Smooth muscle cell (in vitro differentiated cells): ENCODE measurements at regions not wholly inside any gene's neighbourhood (a gene's known extent, or its start where the extent isn't known, plus 50 kb on each side); places are given as distances from the start of the nearest gene placed in this dataset. TPM values are rescaled to one million over a fixed set of nuclear protein-coding genes. Genes with fewer than 3 reads are reported as not detected.

Experiments
- DNase-seq: peaks from one replicate; lab custom pipeline; 2025; ENCODE audit not compliant: unreplicated experiment; lab: John Stamatoyannopoulos, UW
- H2AFZ ChIP-seq: fragments of 200-600 bp; sonication (generic); 2 replicates; pipeline ENCODE4 v1.6.0; 2016; ENCODE audit warnings: antibody characterized with exemption, low read depth, mild to moderate bottlenecking
- H3F3A ChIP-seq: fragments of 200-600 bp; sonication (generic); 2 replicates; pipeline ENCODE4 v1.6.0; 2017; ENCODE audit warnings: antibody characterized with exemption, low read depth
- H3K27ac ChIP-seq: fragments of 200-600 bp; sonication (generic); 2 replicates; pipeline ENCODE4 v1.5.1; 2016; ENCODE audit warnings: low read depth, mild to moderate bottlenecking
- H3K27me3 ChIP-seq: fragments of 200-600 bp; sonication (generic); 2 replicates; pipeline ENCODE4 v1.6.1; 2016; ENCODE audit warnings: low read depth, mild to moderate bottlenecking
- H3K36me3 ChIP-seq: fragments of 200-600 bp; sonication (generic); 2 replicates; pipeline ENCODE4 v1.5.1; 2016; ENCODE audit warnings: low read depth
- H3K4me1 ChIP-seq: fragments of 200-600 bp; sonication (generic); 2 replicates; pipeline ENCODE4 v1.5.1; 2016; ENCODE audit warnings: low read depth
- H3K4me2 ChIP-seq: fragments of 200-600 bp; sonication (generic); 2 replicates; pipeline ENCODE4 v1.6.0; 2016; ENCODE audit warnings: mild to moderate bottlenecking
- H3K4me3 ChIP-seq: fragments of 200-600 bp; sonication (generic); 2 replicates; pipeline ENCODE4 v1.5.1; 2016; ENCODE audit warnings: mild to moderate bottlenecking
- H3K79me2 ChIP-seq: fragments of 200-600 bp; sonication (generic); 2 replicates; pipeline ENCODE4 v1.6.0; 2016; ENCODE audit warnings: low read depth, mild to moderate bottlenecking
- H3K9ac ChIP-seq: fragments of 200-600 bp; sonication (generic); 2 replicates; pipeline ENCODE4 v1.6.0; 2016; ENCODE audit warnings: low read depth
- H3K9me3 ChIP-seq: fragments of 200-600 bp; sonication (generic); replicated peaks from 2 replicates; pipeline ENCODE4 v1.5.1; 2016; ENCODE audit warnings: low read depth
- H4K20me1 ChIP-seq: fragments of 200-600 bp; sonication (generic); 2 replicates; pipeline ENCODE4 v1.6.0; 2016; ENCODE audit warnings: low read depth
- CTCF ChIP-seq: fragments of 200-600 bp; sonication (generic); IDR thresholded peaks from 2 replicates; pipeline ENCODE4 v1.5.1; 2017; ENCODE audit warnings: borderline replicate concordance, mild to moderate bottlenecking, antibody characterized with exemption; ENCODE audit not compliant: insufficient read depth, poor library complexity, severe bottlenecking
- WGBS: methylation state at CpG from one replicate; pipeline ENCODE4 v1.1.7; 2016; ENCODE audit warnings: low lambda C conversion rate; 5-methylcytosine and 5-hydroxymethylcytosine counted together
- microRNA-seq: library from miRNA; unstranded; fragments of <30 nt; microRNA quantifications from one replicate; pipeline ENCODE4, GENCODE V29; 2016; ENCODE audit warnings: borderline number of aligned reads
- small RNA-seq: library from RNA; depleted of rRNA; stranded (forward); fragments of <200 nt; gene quantifications from one replicate; pipeline ENCODE3, GENCODE V24; 2014

DNA sequence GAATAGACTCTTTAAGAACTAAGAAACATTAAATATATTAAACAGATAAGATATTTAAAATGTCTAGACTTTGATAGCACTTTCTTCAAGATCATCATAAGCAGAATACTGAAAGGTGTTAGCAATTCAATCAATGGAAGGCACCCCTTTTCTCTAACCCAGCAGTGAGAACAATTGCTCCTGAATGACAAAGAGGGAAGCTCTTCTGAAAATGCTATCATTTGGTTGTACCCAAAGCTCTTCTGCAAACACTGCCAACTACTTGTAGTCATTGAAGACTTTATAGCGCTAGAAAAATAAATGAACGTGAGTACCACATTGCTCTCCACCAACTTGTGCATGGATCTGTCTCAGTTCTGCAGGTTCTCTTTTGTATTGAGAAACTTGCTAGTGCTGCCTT, 62.2 kb upstream of the LMO3 start:
- no peak for DNase-seq
- Histone ChIP-seq H3K79me2 (no peaks in the 10 kb centered on the region), H2AFZ (no peak overlapping the region), H3F3A (no peaks in the 10 kb centered on the region), H3K36me3 (no peaks in the 10 kb centered on the region), H3K27me3 (peaks cover 11% of the 10 kb centered on the region), H3K4me3 (no peak overlapping the region), H4K20me1 (no peaks in the 10 kb centered on the region), H3K4me1 (no peaks in the 10 kb centered on the region), H3K27ac (no peak overlapping the region), H3K9me3 (no peaks in the 10 kb centered on the region), H3K9ac (no peak overlapping the region), H3K4me2 (no peak overlapping the region)
- 63% methylated on average over 2 of the region's 2 CpGs for WGBS
- TF ChIP-seq CTCF, result no peak

GRCh38 chr12:16658699-16659098, 52.7 kb upstream of the LMO3 start:
- Histone ChIP-seq H3K36me3 (no peaks in the 10 kb centered on the region), H3K4me2 (no peak overlapping the region), H3K27me3 (no peaks in the 10 kb centered on the region), H2AFZ (no peak overlapping the region), H3K4me3 (no peak overlapping the region), H4K20me1 (no peaks in the 10 kb centered on the region), H3K27ac (no peak overlapping the region), H3K79me2 (no peaks in the 10 kb centered on the region), H3F3A (no peaks in the 10 kb centered on the region), H3K9ac (no peak overlapping the region), H3K4me1 (no peaks in the 10 kb centered on the region), H3K9me3 (no peaks in the 10 kb centered on the region)
- WGBS, result 73% methylated on average over 1 of the region's 1 CpG
- no peak for TF ChIP-seq CTCF
- DNase-seq, result no peak

Small RNA genes in the stretch of these regions (microRNA-seq; reads per million reads assigned to microRNA genes)
- not detected for gene MIR3974

Small RNA genes in the stretch of these regions (small RNA-seq; reads per million reads assigned to genes)
- gene RNU6-837P, result not detected
